Esophagus squamous epithelium (tissue), 5 donors: ENCODE measurements at regions not wholly inside any gene's neighbourhood (a gene's known extent, or its start where the extent isn't known, plus 50 kb on each side); places are given as distances from the start of the nearest gene placed in this dataset.

ENCODE experiments used
- DNase-seq: peaks from one replicate; lab custom pipeline; 2025; lab: John Stamatoyannopoulos, UW
- H3K27ac ChIP-seq, 4 donors: fragments of 200-600 bp; sonication (generic); one replicate each; pipeline ENCODE4 v1.5.1; 2016 to 2019; ENCODE audit warnings: mild to moderate bottlenecking in 1 of 4
- H3K27me3 ChIP-seq, 4 donors: fragments of 200-600 bp; sonication (generic); 1 replicate in 3 of 4; 2 replicates in 1 of 4; pipeline versions ENCODE4 v1.5.1 to v1.6.0; 2017 to 2021; ENCODE audit warnings: antibody characterized with exemption in 1 of 4
- H3K36me3 ChIP-seq, 3 donors: fragments of 200-600 bp; sonication (generic); one replicate each; pipeline ENCODE4 v1.5.1; 2016 to 2019
- H3K4me1 ChIP-seq, 3 donors: fragments of 200-600 bp; sonication (generic); one replicate each; pipeline ENCODE4 v1.5.1; 2017 to 2019
- H3K4me3 ChIP-seq, 4 donors: fragments of 200-600 bp; sonication (generic); 1 replicate in 3 of 4; 2 replicates in 1 of 4; pipeline ENCODE4 v1.5.1; 2016 to 2019; ENCODE audit warnings: mild to moderate bottlenecking in 2 of 4, moderate library complexity in 1 of 4
- H3K9me3 ChIP-seq, 3 donors: fragments of 200-600 bp; sonication (generic); one replicate each; pipeline ENCODE4 v1.5.1; 2016 to 2019
- CTCF ChIP-seq, 6 experiments: fragments of 450-650 bp in 4 of 6; fragments of 200-600 bp in 2 of 6; sonication (generic) in 2 of 6; IDR thresholded peaks; one replicate each; pipeline ENCODE4 v1.5.1; 2016 to 2019; ENCODE audit warnings: antibody characterized with exemption in 6 of 6, mild to moderate bottlenecking in 4 of 6, moderate library complexity in 4 of 6
- POLR2A ChIP-seq, 4 donors: fragments of 450-650 bp; IDR thresholded peaks; one replicate each; pipeline ENCODE4 v1.6.1; 2017; ENCODE audit warnings: antibody characterized with exemption in 4 of 4, mild to moderate bottlenecking in 4 of 4, moderate library complexity in 3 of 4
- WGBS, 2 donors: methylation state at CpG; one replicate each; pipeline ENCODE4 v1.1.5; 2018; 5-methylcytosine and 5-hydroxymethylcytosine counted together
- intact Hi-C: fragments of 100-400 bp; cut with DNase I; formaldehyde crosslinking; loops from one replicate; pipeline ENCODE4 v1.15.0; 2022
- donor health status: DM: yes; HTN: yes; CAD: no.

GRCh38 chr2:51791496-51791895 lies 759.6 kb upstream of the NRXN1 start:
- Histone ChIP-seq H3K27me3 (no peaks in the 10 kb centered on the region), H3K27ac (no peak overlapping the region), H3K4me3 (no peak overlapping the region), H3K9me3 (peaks cover 0 to 7% (median 0%) of the 10 kb centered on the region in 3 donors), H3K36me3 (no peaks in the 10 kb centered on the region), H3K4me1 (no peaks in the 10 kb centered on the region)
- no peak for TF ChIP-seq CTCF (IDR thresholded peaks at IDR 0.05)
- no peak for TF ChIP-seq POLR2A (IDR thresholded peaks at IDR 0.05)
- 76 to 89% methylated on average over 3 of the region's 3 CpGs for WGBS, 2 donors
- intact Hi-C loops: no loop called here
- DNase-seq: no peak

GRCh38 chr2:51790854-51791253 lies 758.9 kb upstream of the NRXN1 start:
- DNase-seq: no peak
- TF ChIP-seq POLR2A (IDR thresholded peaks at IDR 0.05) (no peak), CTCF (IDR thresholded peaks at IDR 0.05) (no peak)
- Histone ChIP-seq H3K4me1 (no peaks in the 10 kb centered on the region), H3K27me3 (no peaks in the 10 kb centered on the region), H3K27ac (no peak overlapping the region), H3K9me3 (peaks cover 0 to 7% (median 0%) of the 10 kb centered on the region in 3 donors), H3K4me3 (no peak overlapping the region), H3K36me3 (no peaks in the 10 kb centered on the region)
- WGBS, 2 donors: 72 to 82% methylated on average over 2 of the region's 2 CpGs
- intact Hi-C loops: no loop called here

- Histone ChIP-seq H3K27me3 (no peaks in the 10 kb centered on the region), H3K4me3 (no peak overlapping the region), H3K36me3 (no peaks in the 10 kb centered on the region), H3K27ac (no peak overlapping the region), H3K9me3 (peaks cover 0 to 7% (median 0%) of the 10 kb centered on the region in 3 donors), H3K4me1 (no peaks in the 10 kb centered on the region)
- no peak for DNase-seq
- intact Hi-C loops: no loop called here
- 47 to 57% methylated on average over 2 of the region's 2 CpGs for WGBS, 2 donors
- TF ChIP-seq CTCF (IDR thresholded peaks at IDR 0.05) (no peak), POLR2A (IDR thresholded peaks at IDR 0.05) (no peak)
Measured at GRCh38 chr2:51789918-51790317, 758.0 kb upstream of the NRXN1 start.

- WGBS, 2 donors: 44 to 56% methylated on average over 6 of the region's 6 CpGs
- no peaks in the 10 kb centered on the region for H3K36me3 ChIP-seq
- TF ChIP-seq CTCF (IDR thresholded peaks at IDR 0.05): no peak
- DNase-seq: no peak
- H3K27me3 ChIP-seq: no peaks in the 10 kb centered on the region
- H3K4me3 ChIP-seq: no peak overlapping the region
- intact Hi-C loops: no loop called here
- no peaks in the 10 kb centered on the region for H3K4me1 ChIP-seq
- no peaks in the 10 kb centered on the region for H3K9me3 ChIP-seq
- H3K27ac ChIP-seq: no peak overlapping the region
Measured at GRCh38 chr2:51782921-51783765, 751.2 kb upstream of the NRXN1 start.

GRCh38 chr2:51781691-51782090 lies 749.8 kb upstream of the NRXN1 start:
- 66 to 81% methylated on average over 4 of the region's 4 CpGs for WGBS, 2 donors

More at GRCh38 chr2:51781691-51782090, 749.8 kb upstream of the NRXN1 start:
- no peak overlapping the region for H3K4me3 ChIP-seq
- H3K27ac ChIP-seq: no peak overlapping the region
- intact Hi-C loops: no loop called here
- no peaks in the 10 kb centered on the region for H3K36me3 ChIP-seq
- H3K4me1 ChIP-seq: no peaks in the 10 kb centered on the region
- no peak for DNase-seq
- no peaks in the 10 kb centered on the region for H3K27me3 ChIP-seq
- TF ChIP-seq CTCF (IDR thresholded peaks at IDR 0.05) (no peak), POLR2A (IDR thresholded peaks at IDR 0.05) (no peak)
- no peaks in the 10 kb centered on the region for H3K9me3 ChIP-seq
